Suppressor macrophage treated with lipopolysaccharide for 4 hours (primary cell): ENCODE measurements at regions not wholly inside any gene's neighbourhood (a gene's known extent, or its start where the extent isn't known, plus 50 kb on each side); places are given as distances from the start of the nearest gene placed in this dataset.

Experiments used
- DNase-seq: peaks from one replicate; pipeline ENCODE4 v3.0.0-alpha.2; 2020

DNA sequence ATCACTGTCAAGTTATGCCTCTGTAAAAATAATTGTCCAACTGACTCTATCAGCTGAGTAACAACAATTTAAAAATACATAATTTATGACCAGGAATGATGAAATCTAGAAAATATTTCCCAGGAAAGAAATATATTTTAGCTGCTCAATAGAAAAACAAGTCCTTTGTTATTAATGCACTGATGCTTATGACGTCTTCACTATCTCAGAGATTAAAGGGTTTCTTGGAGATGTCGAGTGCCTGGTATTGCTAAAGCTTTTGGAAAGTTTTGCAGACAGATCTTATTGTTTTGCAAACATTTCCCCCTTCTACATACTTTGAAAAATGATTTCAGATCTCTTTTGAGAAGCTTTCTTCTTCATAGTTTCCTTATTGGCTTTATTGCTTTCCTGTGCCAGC is 154.6 kb upstream of the RPS6KA3 start:
- DNase-seq, result no peak

DNA sequence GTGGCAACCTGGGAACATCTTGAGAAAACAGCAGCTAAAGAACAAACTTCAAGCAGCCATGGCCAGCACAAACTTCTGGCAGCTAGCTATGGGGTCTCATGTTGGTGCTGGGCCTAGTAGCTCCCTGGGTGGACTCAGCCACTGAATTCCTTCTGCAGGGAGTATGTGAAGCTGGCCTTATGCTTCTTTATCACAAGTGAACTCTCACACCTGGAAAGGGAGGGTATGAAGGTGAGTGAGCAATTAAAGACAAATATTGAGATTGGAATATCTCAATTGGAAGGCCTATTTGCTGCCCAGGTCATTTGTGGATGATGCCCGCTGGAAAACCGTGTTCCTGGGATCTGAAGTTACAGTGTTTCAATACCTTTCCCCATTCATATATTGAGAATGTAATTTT is 153.3 kb upstream of the RPS6KA3 start:
- DNase-seq, result no peak

DNA sequence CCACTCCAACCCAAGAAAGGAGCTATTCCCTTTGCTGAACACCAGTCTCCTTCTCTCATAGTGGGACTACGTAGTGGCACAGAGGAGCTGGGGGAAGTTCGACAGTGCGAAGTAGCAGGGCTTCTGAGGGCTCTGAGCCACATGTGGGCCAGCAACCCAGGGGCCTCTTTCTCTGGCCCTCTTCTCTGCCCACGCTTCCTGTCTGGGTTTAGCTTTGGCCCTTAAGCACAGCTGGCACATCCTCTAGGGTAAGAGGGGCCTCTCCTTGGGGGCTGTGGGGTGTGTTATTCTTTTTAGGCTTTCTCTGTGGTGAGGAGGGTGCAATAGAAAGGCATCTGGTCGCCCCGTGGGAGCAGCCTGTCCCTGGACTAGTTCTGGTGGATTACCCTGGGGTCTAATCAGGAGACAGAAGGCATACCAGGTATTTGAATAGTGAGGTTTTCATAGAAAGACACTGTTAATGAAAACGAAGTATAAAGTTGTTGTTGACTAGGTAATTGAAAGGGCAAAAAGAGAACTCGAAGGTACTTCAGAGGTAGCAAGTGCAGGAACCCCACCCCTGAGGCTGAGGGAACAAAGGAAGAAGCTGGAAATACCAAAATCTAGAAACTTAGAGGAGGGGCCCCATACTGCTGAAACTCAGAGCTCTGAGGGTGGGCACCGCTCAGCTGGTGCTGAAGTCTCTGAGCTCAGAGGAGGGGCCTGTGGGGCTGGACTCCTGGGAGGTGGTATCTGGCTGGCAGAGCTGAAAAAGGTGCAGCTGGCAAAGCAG is 151.9 kb upstream of the RPS6KA3 start:
- DNase-seq, result no peak

DNA sequence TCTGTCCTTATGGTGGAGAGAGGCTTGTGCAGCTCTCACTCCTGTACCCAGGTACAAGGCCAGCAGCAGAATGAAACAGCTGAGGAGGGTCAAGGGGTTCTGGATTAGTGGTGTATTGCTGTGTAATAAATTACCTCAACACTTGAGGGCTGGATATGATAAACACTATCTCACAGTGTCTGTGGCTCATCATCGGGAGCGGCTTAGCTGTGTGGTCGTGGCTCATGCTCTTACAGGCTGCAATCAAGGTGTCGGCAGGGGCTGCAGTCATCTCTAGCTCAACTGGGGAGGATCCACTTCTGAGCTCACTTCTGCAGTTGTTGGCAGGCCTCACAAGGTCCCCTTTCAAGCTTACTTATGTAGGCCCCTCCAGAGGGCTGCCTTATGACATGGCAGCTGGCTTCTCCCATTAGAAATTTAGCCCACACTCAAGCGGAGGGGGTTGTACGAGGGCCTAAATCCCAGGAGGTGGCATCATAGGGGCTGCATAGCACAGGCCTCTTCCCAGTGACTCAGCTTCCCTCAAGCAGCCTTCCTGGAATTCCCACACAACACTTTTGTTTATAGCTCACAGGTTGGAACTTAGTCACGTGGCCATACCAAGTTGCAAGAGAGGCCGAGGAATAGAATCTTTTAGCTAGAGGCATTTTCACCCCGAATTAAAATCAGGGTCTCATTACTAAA is 148.2 kb upstream of the RPS6KA3 start:
- DNase-seq, result no peak

DNA sequence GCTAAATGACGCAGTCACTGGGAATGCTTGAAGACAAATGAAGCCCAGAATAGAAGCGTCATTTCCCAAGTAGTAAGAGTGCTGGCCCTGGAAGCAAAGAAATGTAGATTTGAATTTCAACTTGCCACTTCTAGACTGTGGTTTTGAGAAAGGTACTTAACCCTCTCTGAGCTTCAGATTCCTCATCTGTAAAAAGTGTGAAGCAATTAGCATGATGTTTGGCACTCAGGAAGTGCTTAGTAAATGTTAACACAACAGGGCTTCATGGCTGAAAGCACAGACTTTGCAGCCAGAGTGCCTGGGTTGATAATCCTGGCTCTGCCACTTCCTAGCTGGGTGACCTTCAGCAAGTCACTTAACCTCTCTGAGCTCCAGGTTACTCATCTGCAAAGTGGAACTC is 147.4 kb upstream of the RPS6KA3 start:
- no peak for DNase-seq

DNA sequence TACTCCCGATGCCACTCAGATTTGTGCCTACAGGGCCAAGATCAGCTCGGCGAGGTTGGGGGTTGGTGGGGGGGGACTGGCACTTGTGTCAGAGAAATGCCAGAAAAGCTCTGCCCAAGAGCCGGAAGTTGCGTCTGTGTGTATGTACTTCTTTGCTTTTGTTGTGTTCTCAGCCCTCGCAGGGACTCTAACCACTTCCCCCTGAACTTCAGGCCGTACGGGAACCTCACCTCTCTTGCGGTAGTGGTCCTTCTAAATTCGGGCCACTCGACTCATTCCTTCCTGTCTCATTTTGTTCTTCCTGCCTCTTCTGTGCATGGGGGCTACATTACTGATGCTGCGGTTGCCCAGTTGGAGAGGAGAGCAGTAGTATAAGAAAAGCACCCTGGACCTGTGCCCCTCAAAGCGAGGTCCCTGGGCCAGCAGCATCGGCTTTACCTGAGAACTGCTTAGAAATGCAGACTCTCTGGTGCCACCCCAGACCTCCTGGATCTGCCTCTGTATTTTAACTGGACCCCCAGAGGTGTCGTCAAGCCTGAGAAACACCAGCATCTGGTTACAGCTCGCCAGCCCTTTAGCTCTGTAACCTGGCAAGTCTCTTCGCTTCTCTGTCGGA is 146.3 kb upstream of the RPS6KA3 start:
- DNase-seq, result no peak

DNA sequence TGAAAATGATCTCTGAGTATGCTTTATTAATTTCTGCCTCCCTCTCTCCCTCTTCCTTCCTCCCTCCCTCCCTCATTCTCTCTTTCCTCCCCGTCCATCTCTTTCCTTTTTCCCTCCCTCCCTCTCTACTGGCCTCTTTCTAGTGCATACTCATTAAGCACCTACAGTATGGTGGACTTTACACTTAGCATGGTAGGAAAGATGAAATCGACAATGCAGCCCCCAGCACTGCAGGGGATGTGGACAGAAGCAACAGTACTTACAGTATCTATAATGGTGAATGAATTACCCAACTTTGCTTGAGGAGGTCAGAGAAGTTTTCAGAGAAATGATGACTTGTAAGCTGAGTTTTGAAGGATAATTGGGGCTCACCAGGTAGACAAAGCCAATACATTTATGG is 143.8 kb upstream of the RPS6KA3 start:
- DNase-seq, result no peak

DNA sequence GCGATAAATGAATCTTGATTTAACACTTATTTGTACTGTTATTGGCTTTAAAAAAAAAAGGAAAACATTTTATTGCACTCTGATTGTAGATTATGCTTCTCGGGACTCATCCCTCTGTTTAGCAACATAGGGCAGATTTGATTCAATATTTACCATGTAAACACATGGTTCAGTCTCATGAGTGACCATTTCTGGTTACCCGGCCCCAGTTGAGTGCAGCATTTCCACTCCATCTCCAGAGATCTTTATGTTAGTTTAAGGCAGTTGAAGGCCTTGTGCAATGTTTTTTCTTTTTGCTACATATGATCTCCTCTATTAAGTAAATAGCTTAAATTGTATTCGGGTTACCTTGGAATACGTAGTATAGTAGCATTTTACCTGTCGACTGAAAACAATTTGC is 143.3 kb upstream of the RPS6KA3 start:
- DNase-seq, result no peak

DNA sequence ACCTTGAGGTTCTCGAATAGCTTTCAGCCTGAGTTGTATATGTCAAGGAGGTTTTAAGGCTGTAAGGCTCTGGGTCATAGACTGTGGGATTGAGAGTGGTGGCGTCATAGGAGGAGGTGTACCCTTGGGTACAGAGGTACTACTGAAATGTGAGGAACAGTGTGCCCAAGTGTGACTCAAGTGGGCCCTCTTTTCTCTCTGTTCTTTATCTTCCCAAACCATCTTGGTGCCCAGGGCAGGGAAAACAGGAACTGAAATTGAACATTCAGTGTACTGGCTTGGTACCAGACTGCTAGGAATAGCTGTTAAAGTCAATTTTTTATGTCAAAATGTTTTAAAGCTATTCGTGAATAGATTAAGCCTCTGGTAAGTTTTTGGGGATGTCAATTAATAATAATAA is 136.2 kb upstream of the RPS6KA3 start:
- peak; percentile 28 for DNase-seq

DNA sequence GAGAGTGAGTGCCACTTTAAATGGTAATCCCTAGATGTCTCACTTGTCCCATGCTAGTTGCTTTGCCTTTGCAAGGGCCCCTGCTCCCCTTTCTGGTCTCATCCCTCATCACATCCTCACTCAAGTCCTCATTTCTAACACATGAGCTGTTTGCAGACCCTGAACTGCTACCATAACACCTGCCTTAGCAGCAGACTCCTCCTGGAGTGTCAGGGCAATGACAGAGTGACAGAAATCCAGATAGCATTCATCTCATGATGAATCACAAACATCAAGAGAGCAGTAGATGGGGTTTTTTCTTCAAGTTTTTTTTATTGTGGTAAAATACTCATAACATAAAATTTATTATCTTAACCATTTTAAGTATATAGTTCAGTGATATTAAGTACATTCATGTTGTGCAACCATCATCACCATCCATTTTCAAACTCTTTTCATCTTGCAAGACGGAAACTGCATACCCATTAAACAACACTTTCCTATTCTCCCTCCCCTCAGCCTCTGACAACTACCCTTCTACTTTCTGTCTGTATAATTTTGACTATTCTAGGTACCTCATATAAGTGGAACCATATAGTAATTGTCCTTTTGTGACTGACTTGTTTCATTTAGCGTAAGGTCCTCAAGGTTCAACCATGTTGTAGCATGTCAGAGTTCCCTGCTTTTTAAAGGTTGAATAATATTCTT is 133.2 kb upstream of the RPS6KA3 start:
- DNase-seq, result no peak

DNA sequence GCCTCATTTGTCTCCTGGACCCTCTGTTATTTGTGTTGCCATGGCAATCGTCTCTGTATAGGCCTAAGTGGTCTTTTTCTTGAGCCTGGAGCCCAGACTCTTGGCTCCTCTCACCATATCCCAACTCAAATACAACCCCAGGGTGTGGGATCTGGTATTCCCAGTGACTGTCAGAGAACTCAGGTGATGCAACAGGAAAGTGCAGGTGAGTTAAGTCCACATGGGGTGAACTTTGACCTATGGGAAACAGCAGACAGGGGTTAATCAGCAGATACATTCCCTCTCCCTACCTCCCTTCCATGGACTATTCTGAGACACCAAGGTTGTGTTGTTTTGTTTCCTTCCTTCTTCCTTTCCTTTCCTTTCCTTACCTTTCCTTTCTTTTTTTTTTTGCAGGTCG is 130.9 kb upstream of the RPS6KA3 start:
- DNase-seq, result no peak

DNA sequence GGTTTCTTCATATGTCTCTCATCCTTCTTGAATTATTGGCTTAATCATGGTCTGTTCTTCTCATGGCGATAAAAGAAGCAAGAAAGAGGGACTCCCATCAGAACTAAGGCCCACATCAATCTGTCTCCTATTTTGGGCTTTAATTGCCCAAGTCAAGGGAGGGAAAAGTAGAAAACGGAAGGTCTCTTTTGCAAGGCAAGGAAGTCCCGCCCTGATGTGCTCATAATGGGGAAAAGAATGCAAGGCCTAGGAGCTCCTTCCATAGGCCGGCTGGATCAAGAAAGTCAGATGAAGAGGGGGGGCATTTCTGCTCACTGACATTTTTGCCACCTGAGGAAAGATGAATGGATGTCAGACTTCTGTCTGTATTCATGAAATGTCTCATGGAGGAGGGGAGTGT is 127.7 kb upstream of the RPS6KA3 start:
- peak; percentile 36 for DNase-seq

DNA sequence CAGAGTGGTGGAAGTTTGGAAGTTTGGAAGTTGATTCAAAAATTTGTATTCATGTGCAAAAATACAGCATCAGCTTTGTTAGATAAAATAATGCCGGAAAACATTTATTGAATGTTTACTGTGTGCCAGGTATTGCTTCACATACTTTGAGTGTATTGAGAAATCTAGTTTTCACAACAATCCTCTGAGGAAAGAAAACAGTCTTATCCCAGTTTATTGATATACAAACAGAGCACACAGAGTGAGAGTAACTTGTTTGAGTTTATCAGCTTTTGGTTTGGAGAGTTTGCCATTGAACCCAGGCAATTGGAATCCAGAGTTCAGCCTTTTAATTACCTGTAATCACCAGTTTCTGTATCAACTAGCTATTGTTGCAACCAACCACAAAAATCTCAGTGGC is 127.2 kb upstream of the RPS6KA3 start:
- DNase-seq, result no peak

DNA sequence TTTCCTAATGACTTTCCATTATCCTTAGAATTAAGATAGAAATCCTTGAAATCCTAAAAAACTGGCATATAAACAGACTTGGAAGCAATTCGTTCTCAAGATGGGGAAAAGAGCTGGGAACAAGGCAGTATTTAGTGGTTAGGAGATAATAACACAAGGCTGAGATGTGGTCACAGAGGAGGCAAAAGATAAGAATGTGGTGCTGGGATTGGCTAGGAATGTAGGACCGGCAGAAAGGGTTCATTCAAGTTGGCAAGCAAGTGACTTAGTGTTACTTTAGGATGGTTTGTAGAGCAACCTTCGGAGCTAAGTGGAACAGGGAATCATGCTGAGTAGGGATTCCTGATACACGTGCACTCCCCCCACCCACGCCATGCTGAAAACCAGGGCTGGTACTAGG is 121.9 kb upstream of the RPS6KA3 start:
- no peak for DNase-seq

DNA sequence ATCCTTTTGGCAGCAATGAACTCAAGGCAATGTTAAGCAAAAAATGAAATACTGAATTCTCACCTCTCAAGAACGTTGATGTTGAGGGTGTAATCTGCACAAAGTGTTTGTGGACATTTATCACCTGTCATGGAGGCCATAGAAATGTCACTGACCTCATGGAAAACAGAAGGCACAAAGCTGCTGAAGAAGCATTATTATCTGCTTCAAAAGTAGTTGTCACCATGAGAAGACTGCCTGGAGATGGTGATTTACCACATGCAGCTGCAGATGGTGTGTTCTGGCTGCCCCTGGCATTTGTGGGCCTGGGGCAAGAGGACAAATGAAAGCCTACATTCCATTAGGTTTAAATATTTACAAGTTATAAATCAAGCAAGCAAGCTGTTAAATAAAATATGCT is 116.8 kb upstream of the RPS6KA3 start:
- DNase-seq, result no peak

DNA sequence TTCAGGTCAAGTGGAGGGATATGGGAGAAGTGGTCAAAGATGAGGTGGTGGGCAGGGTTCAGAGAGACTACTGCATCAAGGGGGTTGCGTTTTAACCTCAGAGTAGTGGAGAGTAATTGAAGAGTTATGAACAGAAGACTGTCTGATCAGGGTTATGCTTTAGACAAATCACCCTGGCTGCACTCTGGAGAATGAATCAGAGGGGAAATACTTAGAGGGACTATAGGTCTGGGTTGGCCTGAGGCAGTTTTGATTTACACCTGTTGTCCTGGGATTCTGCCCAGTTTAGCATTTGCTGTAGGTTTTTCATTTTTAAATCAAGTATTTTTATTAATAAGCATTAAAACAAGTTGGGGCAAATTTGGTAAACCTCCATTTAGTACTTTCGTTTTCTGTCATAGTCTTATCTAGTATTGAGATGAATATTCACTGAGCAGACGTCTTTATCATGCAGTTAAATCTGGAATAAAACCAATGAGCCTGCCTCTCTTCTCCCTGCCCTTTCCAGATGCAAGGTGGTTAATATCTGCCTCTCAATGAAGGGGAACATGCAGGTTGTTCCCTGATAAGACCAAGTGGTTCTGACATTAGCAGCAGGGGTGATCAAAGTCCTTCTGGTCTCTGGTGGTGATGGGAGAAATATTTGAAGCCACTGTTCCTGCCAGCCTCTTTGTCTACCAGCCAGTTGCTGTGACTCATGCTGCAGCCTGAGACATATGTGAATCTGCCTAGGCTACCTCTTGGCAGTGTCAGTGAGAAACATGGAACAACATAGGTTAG is 116.0 kb upstream of the RPS6KA3 start:
- DNase-seq, result no peak

DNA sequence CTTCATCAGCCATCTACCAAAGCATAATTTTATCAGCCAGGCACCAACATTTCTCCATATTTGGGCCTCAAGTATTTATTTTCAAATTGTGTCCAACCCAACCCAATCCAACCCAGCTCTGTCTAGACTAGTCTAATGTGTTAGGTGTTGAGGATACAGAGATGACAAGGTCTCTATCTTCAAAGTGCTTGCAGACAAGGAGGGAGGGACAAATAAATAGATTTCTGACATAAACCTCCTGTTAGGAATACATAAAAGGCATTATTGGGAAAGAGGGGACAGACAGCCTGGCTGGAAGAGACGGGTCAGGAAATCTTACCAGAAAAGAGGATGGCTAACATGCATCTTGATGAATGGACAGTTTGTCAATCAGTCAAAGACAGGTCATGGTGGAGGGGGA is 115.4 kb upstream of the RPS6KA3 start:
- DNase-seq, result no peak

DNA sequence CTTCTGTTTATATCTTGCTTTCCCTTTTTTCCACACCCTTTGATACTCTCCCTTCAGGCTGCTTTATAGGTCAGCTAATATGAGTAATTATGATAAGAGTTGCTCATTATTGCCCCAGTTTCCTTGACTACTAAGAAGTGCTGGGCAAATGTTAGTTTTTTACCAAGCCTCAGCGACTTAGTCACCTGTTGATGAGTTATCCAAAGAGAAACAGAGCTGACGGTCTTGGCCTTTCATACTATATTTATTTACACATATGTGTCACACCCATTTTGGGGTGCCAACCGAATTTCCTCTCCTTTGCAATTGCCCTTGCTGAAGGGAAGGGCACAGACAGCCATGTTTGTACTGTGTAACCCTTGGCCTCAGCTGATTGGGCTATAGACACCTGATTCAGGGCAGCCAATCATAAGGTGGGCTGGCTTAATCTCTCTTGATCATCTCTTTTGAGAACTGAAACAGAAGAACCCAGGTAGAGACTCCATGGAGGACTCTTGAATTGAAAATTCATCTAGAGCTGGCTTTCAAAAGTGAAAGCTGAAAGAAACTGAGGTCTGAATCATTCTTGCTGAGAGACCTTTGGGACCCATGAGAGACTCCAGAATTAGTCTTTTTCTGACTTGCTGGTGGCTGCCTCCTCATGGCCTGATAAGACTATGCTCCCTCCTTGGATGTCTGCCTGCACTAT is 111.7 kb upstream of the RPS6KA3 start:
- peak; percentile 41 for DNase-seq

DNA sequence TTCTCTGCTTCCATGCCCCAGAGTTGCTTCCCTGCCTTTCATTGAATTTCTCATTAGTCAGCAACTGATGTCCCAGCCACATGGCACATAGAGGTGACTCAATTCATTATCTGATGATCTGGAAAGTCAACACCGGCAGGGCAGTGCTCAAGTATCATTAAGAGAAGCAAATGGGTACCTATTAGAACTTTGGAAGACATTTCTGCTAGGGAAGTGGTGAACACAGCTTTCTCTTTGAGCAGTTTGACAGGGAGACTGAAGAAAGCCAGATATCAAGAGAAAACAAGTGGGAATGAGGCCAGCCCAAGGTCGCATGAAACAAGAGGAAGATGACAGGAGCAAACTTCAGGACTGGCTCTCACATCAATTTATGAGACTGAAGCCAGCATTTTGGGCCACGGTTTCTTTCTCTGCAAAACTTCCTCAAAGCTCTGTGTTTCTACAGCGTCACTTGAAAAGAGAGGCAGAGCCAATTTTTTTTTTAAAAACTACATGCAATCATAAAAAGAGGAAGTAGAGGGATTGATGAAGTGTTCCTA is 108.3 kb upstream of the RPS6KA3 start:
- DNase-seq, result peak; percentile 74

DNA sequence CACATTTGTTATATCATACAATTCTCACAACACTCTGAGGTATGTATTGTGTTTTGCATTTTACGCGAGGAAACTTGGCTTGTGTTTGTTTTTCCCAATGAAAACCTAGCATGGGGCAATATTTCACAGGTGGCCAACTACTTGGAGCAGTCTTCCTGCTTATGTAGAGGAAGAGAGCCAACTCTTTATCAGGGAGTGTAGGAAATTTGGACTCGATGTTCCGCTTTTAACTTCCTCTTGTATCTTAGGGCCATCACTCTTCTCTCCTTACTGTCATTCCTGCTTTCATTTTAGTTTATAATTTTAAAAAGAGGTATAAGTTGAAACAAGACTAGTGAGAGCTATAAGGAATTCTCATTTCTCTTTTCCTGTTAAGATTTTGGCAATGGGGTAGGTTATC is 107.7 kb upstream of the RPS6KA3 start:
- peak; percentile 39 for DNase-seq

DNA sequence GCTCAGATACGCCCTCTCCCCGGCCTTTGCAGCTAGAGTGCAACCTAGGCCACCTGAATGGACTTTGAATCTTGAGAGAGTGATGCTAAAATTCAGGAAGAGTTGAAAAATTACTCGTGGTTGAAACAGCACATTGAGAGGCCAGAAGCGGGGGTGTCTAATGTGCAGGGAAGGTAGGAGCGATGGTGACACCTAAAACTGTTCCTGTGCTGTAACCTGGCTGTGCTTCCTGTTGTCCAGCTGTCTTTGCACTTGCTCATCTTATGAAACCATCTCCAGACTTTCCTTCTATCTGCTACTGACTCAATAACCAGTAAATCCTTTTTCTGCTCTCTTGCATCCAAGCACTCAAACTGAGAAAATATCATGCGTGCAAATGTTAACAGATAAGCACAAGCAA is 106.4 kb upstream of the RPS6KA3 start:
- DNase-seq, result no peak

DNA sequence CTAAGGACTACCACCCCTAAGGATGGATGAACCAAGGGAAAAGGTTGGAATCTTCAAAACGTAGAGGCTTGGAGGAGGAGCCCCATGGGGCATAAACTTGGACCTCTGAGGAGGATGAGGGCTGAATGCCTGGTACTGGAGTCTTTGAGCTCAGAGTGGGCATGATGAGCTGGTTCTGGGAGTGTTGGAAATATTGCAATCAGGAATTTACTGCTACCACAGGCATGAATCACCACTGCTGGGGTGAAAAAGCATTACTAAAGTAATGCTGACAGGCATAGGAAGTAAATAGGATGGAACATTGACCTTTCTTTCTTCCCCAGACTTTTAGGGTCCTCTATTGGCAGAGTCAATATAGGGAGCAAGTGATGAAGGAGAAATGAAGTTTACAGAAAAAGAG is 105.8 kb upstream of the RPS6KA3 start:
- DNase-seq, result peak; percentile 56
